GM12875 (cell line): ENCODE measurements at regions not wholly inside any gene's neighbourhood (a gene's known extent, or its start where the extent isn't known, plus 50 kb on each side); places are given as distances from the start of the nearest gene placed in this dataset.

Source experiments
- H3K4me3 ChIP-seq: one replicate; pipeline ENCODE4 v1.5.1; 2011; ENCODE audit warnings: low read depth, low read length, control low read depth
- TF ChIP-seq, protein P1 (sequence below): IDR thresholded peaks from 2 replicates; pipeline ENCODE4 v1.5.1; 2011; ENCODE audit warnings: low read depth, mild to moderate bottlenecking, control low read depth, inconsistent platforms, low read length, moderate library complexity, borderline replicate concordance; ENCODE audit not compliant: insufficient read depth

DNA sequence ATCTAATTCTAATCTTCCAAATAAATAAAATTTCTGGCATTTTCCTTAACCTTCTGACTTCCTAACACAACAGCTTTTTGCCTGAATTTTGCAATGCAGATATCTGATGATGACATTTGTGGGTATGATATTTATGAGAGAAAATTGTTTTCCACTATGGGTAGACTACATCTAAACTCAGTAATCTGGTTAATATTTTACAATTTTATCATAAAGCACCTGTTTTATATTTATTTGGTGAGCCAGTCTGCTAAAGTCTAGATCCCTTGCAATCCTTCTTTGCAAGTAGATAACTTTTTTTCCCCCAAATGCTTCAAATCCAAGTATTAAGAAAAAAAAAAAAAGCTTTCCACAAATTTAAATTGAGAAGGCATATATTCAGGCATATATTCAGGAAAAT, 246.2 kb upstream of the DAB2 start:
- TF ChIP-seq, protein P1, sequence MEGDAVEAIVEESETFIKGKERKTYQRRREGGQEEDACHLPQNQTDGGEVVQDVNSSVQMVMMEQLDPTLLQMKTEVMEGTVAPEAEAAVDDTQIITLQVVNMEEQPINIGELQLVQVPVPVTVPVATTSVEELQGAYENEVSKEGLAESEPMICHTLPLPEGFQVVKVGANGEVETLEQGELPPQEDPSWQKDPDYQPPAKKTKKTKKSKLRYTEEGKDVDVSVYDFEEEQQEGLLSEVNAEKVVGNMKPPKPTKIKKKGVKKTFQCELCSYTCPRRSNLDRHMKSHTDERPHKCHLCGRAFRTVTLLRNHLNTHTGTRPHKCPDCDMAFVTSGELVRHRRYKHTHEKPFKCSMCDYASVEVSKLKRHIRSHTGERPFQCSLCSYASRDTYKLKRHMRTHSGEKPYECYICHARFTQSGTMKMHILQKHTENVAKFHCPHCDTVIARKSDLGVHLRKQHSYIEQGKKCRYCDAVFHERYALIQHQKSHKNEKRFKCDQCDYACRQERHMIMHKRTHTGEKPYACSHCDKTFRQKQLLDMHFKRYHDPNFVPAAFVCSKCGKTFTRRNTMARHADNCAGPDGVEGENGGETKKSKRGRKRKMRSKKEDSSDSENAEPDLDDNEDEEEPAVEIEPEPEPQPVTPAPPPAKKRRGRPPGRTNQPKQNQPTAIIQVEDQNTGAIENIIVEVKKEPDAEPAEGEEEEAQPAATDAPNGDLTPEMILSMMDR = no peak
- no peak overlapping the region for H3K4me3 ChIP-seq

DNA sequence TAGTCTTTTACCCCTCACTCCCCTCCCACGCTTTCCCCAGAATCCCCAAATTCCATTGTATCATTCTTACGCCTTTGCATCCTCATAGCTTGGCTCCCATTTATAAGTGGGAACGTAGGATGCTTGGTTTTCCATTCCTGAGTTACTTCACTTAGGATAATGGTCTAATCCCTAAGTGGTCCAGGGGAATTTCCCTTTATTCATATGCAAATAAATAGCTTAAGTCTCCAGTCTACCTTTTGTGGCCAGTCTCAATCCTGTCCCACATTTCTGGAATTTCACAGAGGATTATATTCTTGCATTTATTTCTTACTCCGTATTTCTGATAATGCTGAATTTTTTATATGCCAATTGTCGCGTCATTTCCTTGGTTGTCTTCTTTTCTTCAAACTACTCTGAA, 245.6 kb upstream of the DAB2 start:
- no peak overlapping the region for H3K4me3 ChIP-seq
- TF ChIP-seq, protein P1 = no peak

DNA sequence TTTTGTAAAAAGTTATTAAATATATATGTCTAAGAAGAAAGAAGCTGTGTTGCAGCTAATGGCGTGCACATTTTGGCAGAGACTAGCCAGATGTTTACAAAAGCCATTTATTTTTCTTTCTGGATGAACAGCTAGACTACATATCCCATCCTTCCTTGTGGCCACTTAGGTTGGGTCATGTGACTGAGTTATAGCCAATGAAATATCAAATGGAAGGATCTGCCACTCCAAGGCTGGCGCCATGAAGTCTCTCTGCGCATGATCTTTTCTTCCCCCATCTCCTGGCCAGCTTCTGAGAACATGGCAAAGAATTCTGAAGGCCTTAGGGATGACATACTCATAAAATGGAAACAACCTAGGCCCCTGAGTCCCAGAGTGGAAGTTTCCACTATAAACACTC, 244.2 kb upstream of the DAB2 start:
- TF ChIP-seq, protein P1 = no peak
- H3K4me3 ChIP-seq = no peak overlapping the region

DNA sequence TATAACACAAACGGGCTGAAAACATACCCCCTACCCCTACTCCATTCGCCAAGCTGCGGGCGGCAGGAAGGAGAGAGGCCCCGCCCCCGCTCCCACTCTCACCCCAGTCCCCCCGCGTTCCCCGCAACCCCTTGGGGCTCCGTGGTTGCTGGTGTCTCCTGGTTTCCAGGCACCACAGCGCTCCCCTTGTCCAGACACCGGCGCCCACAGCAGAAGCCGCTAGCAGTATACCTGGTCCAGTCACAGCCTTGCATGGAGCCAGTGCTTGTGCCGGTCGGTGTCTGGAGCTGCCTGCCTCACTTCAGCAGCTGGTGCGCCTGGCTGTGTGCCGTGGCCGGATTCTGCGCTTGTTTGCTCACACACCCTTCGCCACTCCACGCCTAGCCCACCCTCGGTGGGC, 240.5 kb upstream of the DAB2 start:
- TF ChIP-seq, protein P1 = no peak
- no peak overlapping the region for H3K4me3 ChIP-seq

DNA sequence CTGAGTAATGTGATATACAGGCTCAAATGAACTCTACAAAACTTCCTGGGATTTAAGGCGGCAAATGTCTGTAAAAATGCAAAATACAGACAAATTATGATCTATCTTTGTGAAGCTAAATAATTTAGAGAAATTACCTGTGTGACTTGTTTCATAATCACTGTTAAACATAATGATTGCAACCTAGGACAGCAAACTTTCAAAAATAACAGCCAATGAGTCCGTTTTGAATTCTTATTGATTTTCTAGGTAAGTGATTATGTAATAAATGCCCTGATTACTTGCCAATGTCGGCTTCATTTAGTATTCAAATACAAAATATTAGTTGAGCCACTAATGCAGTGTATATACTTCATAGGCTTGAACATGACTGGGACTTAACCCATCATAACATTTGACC, 238.2 kb upstream of the DAB2 start:
- TF ChIP-seq, protein P1 = no peak
- no peak overlapping the region for H3K4me3 ChIP-seq

DNA sequence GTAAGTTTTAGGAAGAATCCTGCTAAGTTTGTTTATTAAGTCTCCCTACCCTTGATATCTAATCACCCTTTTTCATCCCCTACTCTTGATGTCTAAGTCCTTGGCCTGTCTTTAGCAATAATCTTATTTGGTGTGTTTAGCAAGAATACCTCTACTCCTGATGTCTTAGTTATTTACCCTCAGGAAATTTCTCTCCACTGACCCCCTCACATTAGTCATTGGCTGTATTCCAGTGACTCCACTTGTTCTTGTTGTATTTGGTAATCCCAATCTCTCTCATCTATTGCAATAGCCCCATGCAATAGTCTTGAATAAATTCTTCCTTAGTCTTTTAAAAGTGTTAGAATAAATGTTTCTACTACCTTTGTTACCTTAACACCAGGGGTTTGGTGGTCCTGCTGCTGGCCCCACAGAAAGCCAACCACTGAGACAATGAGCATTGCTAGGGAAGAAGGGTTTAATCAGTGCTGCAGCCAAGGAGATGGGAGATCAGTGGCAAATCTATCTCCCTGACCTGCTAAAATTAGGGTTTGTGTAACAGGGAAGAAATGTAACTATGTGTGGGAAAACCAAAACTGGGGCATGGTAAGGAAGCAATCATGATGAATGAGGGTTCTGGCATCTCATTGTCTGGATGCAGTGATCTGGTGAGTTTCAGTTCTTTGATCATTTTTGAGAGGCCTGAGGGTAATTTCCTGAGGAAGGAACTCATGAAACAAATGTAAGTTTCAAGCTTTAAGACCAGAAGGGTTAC, 236.4 kb upstream of the DAB2 start:
- no peak overlapping the region for H3K4me3 ChIP-seq
- TF ChIP-seq, protein P1 = no peak

DNA sequence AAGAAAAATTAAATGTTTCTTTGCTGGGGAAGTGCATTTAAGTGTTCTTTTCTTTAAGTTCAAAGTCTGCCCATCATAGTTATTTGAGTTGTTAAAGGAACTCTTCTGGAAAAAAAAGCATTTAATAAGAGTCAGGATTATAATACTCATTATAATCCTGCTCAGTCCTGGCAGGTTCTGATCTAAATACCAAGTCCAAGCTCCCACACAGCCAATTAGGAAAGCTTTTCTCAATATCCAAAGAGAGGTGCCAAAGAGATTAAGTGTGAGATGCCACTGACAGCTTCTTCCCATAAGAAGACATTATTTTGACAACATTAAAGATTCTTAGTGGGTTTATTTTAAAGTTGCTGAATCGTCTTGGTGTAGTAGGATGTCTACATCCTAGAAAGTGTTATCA, 235.2 kb upstream of the DAB2 start:
- TF ChIP-seq, protein P1 = no peak
- H3K4me3 ChIP-seq = no peak overlapping the region
